ENCODE measurements at regions not wholly inside any gene's neighbourhood (a gene's known extent, or its start where the extent isn't known, plus 50 kb on each side); places are given as distances from the start of the nearest gene placed in this dataset.

- TF ChIP-seq, protein P1, sequence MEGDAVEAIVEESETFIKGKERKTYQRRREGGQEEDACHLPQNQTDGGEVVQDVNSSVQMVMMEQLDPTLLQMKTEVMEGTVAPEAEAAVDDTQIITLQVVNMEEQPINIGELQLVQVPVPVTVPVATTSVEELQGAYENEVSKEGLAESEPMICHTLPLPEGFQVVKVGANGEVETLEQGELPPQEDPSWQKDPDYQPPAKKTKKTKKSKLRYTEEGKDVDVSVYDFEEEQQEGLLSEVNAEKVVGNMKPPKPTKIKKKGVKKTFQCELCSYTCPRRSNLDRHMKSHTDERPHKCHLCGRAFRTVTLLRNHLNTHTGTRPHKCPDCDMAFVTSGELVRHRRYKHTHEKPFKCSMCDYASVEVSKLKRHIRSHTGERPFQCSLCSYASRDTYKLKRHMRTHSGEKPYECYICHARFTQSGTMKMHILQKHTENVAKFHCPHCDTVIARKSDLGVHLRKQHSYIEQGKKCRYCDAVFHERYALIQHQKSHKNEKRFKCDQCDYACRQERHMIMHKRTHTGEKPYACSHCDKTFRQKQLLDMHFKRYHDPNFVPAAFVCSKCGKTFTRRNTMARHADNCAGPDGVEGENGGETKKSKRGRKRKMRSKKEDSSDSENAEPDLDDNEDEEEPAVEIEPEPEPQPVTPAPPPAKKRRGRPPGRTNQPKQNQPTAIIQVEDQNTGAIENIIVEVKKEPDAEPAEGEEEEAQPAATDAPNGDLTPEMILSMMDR (IDR thresholded peaks at IDR 0.05; ENCODE audit: insufficient read depth, low read length) = no peak
- TF ChIP-seq POLR2AphosphoS5 (IDR thresholded peaks at IDR 0.05; ENCODE audit: low read depth) (no peak), SPI1 (IDR thresholded peaks at IDR 0.05; ENCODE audit: borderline replicate concordance, low read depth) (no peak), GABPA (IDR thresholded peaks at IDR 0.05; ENCODE audit: low read depth) (no peak)
- TF ChIP-seq, protein P2, sequence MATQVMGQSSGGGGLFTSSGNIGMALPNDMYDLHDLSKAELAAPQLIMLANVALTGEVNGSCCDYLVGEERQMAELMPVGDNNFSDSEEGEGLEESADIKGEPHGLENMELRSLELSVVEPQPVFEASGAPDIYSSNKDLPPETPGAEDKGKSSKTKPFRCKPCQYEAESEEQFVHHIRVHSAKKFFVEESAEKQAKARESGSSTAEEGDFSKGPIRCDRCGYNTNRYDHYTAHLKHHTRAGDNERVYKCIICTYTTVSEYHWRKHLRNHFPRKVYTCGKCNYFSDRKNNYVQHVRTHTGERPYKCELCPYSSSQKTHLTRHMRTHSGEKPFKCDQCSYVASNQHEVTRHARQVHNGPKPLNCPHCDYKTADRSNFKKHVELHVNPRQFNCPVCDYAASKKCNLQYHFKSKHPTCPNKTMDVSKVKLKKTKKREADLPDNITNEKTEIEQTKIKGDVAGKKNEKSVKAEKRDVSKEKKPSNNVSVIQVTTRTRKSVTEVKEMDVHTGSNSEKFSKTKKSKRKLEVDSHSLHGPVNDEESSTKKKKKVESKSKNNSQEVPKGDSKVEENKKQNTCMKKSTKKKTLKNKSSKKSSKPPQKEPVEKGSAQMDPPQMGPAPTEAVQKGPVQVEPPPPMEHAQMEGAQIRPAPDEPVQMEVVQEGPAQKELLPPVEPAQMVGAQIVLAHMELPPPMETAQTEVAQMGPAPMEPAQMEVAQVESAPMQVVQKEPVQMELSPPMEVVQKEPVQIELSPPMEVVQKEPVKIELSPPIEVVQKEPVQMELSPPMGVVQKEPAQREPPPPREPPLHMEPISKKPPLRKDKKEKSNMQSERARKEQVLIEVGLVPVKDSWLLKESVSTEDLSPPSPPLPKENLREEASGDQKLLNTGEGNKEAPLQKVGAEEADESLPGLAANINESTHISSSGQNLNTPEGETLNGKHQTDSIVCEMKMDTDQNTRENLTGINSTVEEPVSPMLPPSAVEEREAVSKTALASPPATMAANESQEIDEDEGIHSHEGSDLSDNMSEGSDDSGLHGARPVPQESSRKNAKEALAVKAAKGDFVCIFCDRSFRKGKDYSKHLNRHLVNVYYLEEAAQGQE (IDR thresholded peaks at IDR 0.05; ENCODE audit: insufficient replicate concordance, low read depth) = no peak
- Histone ChIP-seq H3K27ac (replicated peaks) (no peak overlapping the region), H3K4me3 (replicated peaks; ENCODE audit: insufficient read depth, low read length) (no peak overlapping the region), H3K27me3 (ENCODE audit: insufficient read depth, poor library complexity, severe bottlenecking) (no peaks in the 10 kb centered on the region)
- DNase-seq (ENCODE audit: low read depth in 1 of 2, low spot score in 1 of 2) = no peak
These were observed 145.4 kb upstream of the SPOPL start for GRCh38 chr2:138356178-138356577.

DNA sequence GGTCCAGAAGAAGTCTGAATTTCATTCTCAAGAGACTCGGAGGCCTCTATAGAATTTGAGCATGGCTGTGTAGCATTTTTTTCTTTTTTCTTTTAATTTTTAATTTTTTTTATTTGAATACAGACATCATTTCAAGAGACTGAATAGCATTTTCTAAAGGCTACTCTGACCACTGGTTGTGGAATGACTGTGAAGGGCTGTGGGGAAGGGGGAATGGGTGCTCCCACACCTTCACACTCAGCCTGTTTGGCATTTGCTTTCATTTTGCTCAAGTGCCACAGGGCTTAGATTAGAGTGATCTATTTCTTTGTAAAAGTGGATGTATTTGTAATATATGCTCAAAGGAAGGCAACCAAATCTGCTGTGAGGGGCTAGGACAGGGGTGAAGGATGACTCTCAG lies 142.0 kb upstream of the SPOPL start:
- no peaks in the 10 kb centered on the region for H3K27me3 ChIP-seq (ENCODE audit: insufficient read depth, poor library complexity, severe bottlenecking)
- no peak for DNase-seq (ENCODE audit: low read depth in 1 of 2, low spot score in 1 of 2)
- no peak overlapping the region for H3K4me3 ChIP-seq (replicated peaks; ENCODE audit: insufficient read depth, low read length)
- no peak overlapping the region for H3K27ac ChIP-seq (replicated peaks)
- no peak for TF ChIP-seq SPI1 (IDR thresholded peaks at IDR 0.05; ENCODE audit: borderline replicate concordance, low read depth)
- TF ChIP-seq, protein P2 (IDR thresholded peaks at IDR 0.05; ENCODE audit: insufficient replicate concordance, low read depth) = no peak
- no peak for TF ChIP-seq GABPA (IDR thresholded peaks at IDR 0.05; ENCODE audit: low read depth)
- TF ChIP-seq, protein P1 (IDR thresholded peaks at IDR 0.05; ENCODE audit: insufficient read depth, low read length) = no peak
- no peak for TF ChIP-seq POLR2AphosphoS5 (IDR thresholded peaks at IDR 0.05; ENCODE audit: low read depth)

- TF ChIP-seq, protein P2 (IDR thresholded peaks at IDR 0.05; ENCODE audit: insufficient replicate concordance, low read depth) = no peak
- TF ChIP-seq SPI1 (IDR thresholded peaks at IDR 0.05; ENCODE audit: borderline replicate concordance, low read depth) (no peak), POLR2AphosphoS5 (IDR thresholded peaks at IDR 0.05; ENCODE audit: low read depth) (no peak), GABPA (IDR thresholded peaks at IDR 0.05; ENCODE audit: low read depth) (no peak)
- TF ChIP-seq, protein P1 (IDR thresholded peaks at IDR 0.05; ENCODE audit: insufficient read depth, low read length) = no peak
- H3K4me3 ChIP-seq (replicated peaks; ENCODE audit: insufficient read depth, low read length) = no peak overlapping the region
These were observed 136.9 kb upstream of the SPOPL start for GRCh38 chr2:138364554-138365162.

More at GRCh38 chr2:138364554-138365162, 136.9 kb upstream of the SPOPL start:
- H3K27ac ChIP-seq (replicated peaks) = no peak overlapping the region
- H3K27me3 ChIP-seq (ENCODE audit: insufficient read depth, poor library complexity, severe bottlenecking) = no peaks in the 10 kb centered on the region
- no peak for DNase-seq (ENCODE audit: low read depth in 1 of 2, low spot score in 1 of 2)

All from HL-60 (cell line).